HAP-1 (cell line): ENCODE measurements at regions not wholly inside any gene's neighbourhood (a gene's known extent, or its start where the extent isn't known, plus 50 kb on each side); places are given as distances from the start of the nearest gene placed in this dataset.
"Not testable (repeated sequence)": the region's sequence is repeated elsewhere in the genome, so short reads cannot be mapped to it uniquely, and the experiment has no call there.

Source experiments
- DNase-seq, 2 experiments: peaks; one replicate each; pipeline ENCODE4 v3.0.0-alpha.2; 2016 to 2020; ENCODE audit warnings: low spot score in 2 of 2
- H3K27me3 ChIP-seq: fragments of 250-450 bp; sonication (Bioruptor Pico); 2 replicates; pipeline ENCODE4 v1.5.1; 2020; ENCODE audit warnings: low read depth, mild to moderate bottlenecking, moderate library complexity
- H3K36me3 ChIP-seq: fragments of 250-450 bp; sonication (Bioruptor Pico); replicated peaks from 2 replicates; pipeline ENCODE4 v1.5.1; 2020; ENCODE audit warnings: mild to moderate bottlenecking
- H3K4me1 ChIP-seq: fragments of 250-450 bp; sonication (Bioruptor Pico); 2 replicates; pipeline ENCODE4 v1.5.1; 2020; ENCODE audit warnings: mild to moderate bottlenecking
- H3K4me3 ChIP-seq: fragments of 250-450 bp; sonication (Bioruptor Pico); 2 replicates; pipeline ENCODE4 v1.5.1; 2020; ENCODE audit warnings: mild to moderate bottlenecking, moderate library complexity
- H3K9me3 ChIP-seq: fragments of 250-450 bp; sonication (Bioruptor Pico); 2 replicates; pipeline ENCODE4 v1.5.1; 2020; ENCODE audit warnings: mild to moderate bottlenecking, moderate library complexity
- in situ Hi-C: fragments of 300-500 bp; cut with MboI; formaldehyde crosslinking; loops from 3 replicates; pipeline ENCODE4 v1.14.3; 2020; ENCODE audit warnings: low sequenced_read_pairs, inconsistent platforms, mixed read lengths

DNA sequence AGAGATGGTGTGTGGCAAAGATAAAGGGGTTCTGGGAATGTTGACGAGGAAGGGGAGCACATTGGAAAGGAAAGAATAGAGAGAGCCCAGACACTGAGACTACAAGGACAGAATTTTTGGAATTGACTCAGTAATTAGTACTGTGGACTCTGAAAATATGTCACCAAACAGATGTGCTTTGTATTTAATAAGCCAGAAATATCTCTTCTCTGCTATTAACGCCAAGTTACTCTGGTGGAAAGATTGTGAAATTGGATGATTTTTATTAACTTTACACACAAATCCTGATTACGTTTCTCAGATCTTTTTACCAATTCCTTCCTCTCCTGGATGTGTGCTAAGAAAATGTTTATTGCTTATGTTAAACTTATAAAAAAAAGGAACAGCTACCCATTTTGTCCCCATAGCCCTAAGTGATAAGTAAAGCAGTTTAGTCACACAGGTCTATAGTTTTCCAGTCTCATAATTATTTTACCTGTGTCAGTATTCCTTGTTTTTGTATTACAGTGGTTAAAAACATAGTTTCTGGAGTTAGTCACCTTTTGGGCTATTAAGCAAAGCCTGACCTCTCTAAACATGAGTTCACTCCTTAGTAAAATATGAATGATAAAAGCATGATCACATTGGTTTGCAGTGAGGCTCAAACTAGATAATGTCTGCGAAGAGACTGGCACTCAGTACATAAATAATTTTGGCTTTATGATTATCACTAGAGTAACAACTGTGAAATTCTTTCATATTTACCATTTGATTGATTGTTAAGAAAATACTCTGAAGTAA lies 1068.3 kb downstream of the STIM2 start:
- Histone ChIP-seq H3K36me3 (no peaks in the 10 kb centered on the region), H3K4me1 (no peaks in the 10 kb centered on the region), H3K4me3 (no peak overlapping the region), H3K9me3 (no peaks in the 10 kb centered on the region), H3K27me3 (no peaks in the 10 kb centered on the region)
- no peak for DNase-seq
- in situ Hi-C loops = no loop called here

DNA sequence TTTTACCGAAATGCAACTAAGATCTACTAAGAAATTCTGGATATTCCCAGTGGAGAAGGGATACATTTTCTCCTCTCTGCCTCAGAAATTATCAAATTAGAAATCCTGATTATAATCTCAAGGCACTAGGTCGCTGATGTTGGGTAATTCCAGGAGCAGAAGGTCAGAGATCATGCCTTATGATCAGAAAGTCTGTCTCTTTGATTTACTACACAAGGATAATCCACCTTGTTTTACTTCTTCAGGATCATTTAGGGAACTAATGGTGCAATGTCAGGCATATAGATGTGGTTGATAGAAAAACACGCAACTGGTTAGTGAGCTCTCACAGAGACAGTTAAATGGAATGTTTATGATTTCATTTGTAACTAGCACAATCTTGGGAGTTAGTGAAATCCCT lies 1069.7 kb downstream of the STIM2 start:
- no peaks in the 10 kb centered on the region for H3K4me1 ChIP-seq
- no peaks in the 10 kb centered on the region for H3K36me3 ChIP-seq
- DNase-seq = no peak
- H3K27me3 ChIP-seq = no peaks in the 10 kb centered on the region
- H3K9me3 ChIP-seq = no peaks in the 10 kb centered on the region
- H3K4me3 ChIP-seq = no peak overlapping the region
- in situ Hi-C loops = no loop called here

DNA sequence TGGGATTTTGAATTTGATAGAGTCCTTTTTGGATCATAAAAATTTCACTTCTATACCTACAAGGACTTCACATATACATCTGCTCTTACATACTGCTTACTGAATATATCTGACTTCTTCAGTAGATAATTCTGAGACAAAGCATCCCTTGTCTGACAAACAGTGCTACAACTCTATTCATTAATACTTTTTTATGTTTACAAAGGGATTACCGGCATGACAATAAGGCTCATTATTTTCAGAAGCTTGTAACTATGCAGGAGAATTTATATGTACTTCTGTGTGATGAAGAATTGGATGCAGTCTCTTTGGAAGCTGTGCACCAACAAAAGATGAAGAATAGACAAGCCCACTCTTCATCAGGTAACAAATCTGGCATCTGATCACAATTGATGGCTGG lies 1070.3 kb downstream of the STIM2 start:
- H3K9me3 ChIP-seq = no peaks in the 10 kb centered on the region
- H3K4me3 ChIP-seq = no peak overlapping the region
- no peaks in the 10 kb centered on the region for H3K27me3 ChIP-seq
- in situ Hi-C loops = no loop called here
- peak in 1 of 2 experiments; percentile 13 for DNase-seq
- no peaks in the 10 kb centered on the region for H3K4me1 ChIP-seq
- H3K36me3 ChIP-seq = no peaks in the 10 kb centered on the region

DNA sequence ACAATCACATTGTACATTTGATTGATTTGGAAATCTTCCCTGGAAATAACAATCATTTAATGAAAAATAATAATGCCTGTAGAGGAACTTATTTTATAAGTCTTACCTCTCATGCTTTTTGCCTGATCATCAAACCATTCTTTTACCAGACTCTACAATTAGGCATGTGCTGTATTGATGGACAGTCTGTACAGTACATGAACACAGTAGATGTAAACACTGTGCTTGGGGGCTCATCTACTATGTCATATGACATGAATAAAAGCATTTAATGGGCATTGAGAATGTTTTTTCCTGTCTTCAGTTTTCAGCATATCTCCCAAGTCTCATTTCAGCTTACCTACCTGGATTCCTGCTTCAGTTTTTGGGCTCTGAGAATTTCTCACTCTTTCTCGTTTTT lies 1070.9 kb downstream of the STIM2 start:
- H3K4me1 ChIP-seq = no peaks in the 10 kb centered on the region
- no peaks in the 10 kb centered on the region for H3K27me3 ChIP-seq
- no peak for DNase-seq
- H3K36me3 ChIP-seq = no peaks in the 10 kb centered on the region
- H3K4me3 ChIP-seq = no peak overlapping the region
- no peaks in the 10 kb centered on the region for H3K9me3 ChIP-seq
- in situ Hi-C loops = no loop called here

- in situ Hi-C loops = no loop called here
- no peaks in the 10 kb centered on the region for H3K9me3 ChIP-seq
These were observed 1074.2 kb downstream of the STIM2 start for GRCh38 chr4:27934871-27935270.

GRCh38 chr4:27946799-27947198 lies 1086.2 kb downstream of the STIM2 start:
- DNase-seq = no peak

More at GRCh38 chr4:27934871-27935270, 1074.2 kb downstream of the STIM2 start:
- no peaks in the 10 kb centered on the region for H3K36me3 ChIP-seq
- H3K4me3 ChIP-seq = no peak overlapping the region
- DNase-seq = no peak
- H3K27me3 ChIP-seq = no peaks in the 10 kb centered on the region
- H3K4me1 ChIP-seq = no peaks in the 10 kb centered on the region

DNA sequence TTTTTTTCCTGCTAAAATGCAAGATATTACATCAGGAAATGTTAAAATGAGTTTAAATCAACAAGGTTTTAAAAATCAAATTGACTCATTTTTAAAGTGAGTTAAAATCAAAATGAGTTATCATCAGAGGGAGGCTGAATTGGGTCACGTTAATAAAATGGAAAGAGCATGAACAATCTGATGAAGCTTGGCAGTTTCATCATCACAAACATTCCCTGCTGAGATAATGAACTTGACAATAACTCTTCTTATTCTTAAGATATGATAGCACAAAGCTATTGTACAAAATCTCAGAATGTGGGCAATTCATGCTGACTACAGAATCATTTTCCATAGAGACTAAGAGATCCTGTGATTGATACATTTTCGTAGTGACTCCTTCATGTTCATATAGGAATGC lies 1086.7 kb downstream of the STIM2 start:
- in situ Hi-C loops = no loop called here

More at GRCh38 chr4:27946799-27947198, 1086.2 kb downstream of the STIM2 start:
- Histone ChIP-seq H3K27me3 (no peaks in the 10 kb centered on the region; the same call in 1 of the 2 replicates), H3K4me3 (no peak overlapping the region), H3K36me3 (no peaks in the 10 kb centered on the region), H3K9me3 (no peaks in the 10 kb centered on the region), H3K4me1 (no peaks in the 10 kb centered on the region)
- in situ Hi-C loops = no loop called here

GRCh38 chr4:27964095-27964494 lies 1103.5 kb downstream of the STIM2 start:
- in situ Hi-C loops = no loop called here
- Histone ChIP-seq H3K27me3 (no peaks in the 10 kb centered on the region), H3K4me3 (no peak overlapping the region), H3K9me3 (no peaks in the 10 kb centered on the region), H3K36me3 (no peaks in the 10 kb centered on the region), H3K4me1 (no peaks in the 10 kb centered on the region)
- no peak for DNase-seq

More for the DNA sequence above, 1086.7 kb downstream of the STIM2 start:
- no peak for DNase-seq
- Histone ChIP-seq H3K36me3 (no peaks in the 10 kb centered on the region), H3K27me3 (no peaks in the 10 kb centered on the region; the same call in 1 of the 2 replicates), H3K4me1 (no peaks in the 10 kb centered on the region), H3K4me3 (no peak overlapping the region), H3K9me3 (no peaks in the 10 kb centered on the region)

DNA sequence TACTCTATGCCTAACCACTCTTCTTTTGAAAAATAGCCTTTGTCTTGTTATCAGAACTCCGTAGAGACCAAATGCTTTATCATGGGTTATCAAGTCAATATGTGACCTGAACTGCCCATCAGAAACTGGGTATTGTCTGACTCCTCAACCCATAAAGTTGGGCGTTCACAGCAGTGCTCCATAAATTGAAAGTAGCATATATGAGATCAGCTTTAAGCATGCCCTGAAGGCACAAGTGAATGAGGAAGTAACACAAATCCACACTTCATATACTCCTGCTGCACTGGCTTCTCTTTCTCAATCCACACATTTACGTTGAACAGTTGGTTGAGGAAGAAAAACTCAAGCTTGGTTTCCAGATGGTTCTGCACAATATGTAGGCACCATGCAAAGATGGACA lies 1106.0 kb downstream of the STIM2 start:
- no peaks in the 10 kb centered on the region for H3K4me1 ChIP-seq
- in situ Hi-C loops = no loop called here
- H3K9me3 ChIP-seq = no peaks in the 10 kb centered on the region
- no peak for DNase-seq
- H3K27me3 ChIP-seq = no peaks in the 10 kb centered on the region
- H3K4me3 ChIP-seq = no peak overlapping the region
- H3K36me3 ChIP-seq = no peaks in the 10 kb centered on the region

- no peaks in the 10 kb centered on the region for H3K27me3 ChIP-seq
- no peaks in the 10 kb centered on the region for H3K4me1 ChIP-seq
- no peak for DNase-seq
- no peak overlapping the region for H3K4me3 ChIP-seq
- H3K36me3 ChIP-seq = no peaks in the 10 kb centered on the region
- in situ Hi-C loops = no loop called here
- H3K9me3 ChIP-seq = no peaks in the 10 kb centered on the region
These were observed 1112.4 kb downstream of the STIM2 start for GRCh38 chr4:27973056-27973455.

- DNase-seq = no peak
- no peaks in the 10 kb centered on the region for H3K4me1 ChIP-seq
- no peaks in the 10 kb centered on the region for H3K9me3 ChIP-seq
- no peak overlapping the region for H3K4me3 ChIP-seq
- H3K36me3 ChIP-seq = no peaks in the 10 kb centered on the region
- in situ Hi-C loops = no loop called here
- H3K27me3 ChIP-seq = no peaks in the 10 kb centered on the region
These were observed 1113.1 kb downstream of the STIM2 start for GRCh38 chr4:27973700-27974099.

DNA sequence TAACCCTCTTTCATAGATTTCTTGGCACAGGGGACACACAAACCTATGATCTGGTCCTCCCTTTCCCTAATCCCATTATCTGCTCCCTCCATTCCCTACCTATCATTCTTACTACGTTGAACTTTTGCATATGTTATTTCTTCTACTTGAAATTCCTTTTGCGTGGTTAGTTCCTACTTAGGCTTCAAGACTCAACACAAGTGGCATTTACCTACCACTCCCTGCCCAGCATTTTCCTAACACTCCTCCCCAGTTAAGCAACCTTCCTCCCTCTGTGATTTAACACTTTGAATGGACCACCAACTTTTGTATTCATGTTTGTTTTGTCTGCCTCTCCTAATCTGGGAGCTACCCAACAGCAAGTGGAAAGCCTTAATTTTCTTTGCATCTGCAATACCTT lies 1113.7 kb downstream of the STIM2 start:
- no peak for DNase-seq
- Histone ChIP-seq H3K9me3 (no peaks in the 10 kb centered on the region), H3K36me3 (no peaks in the 10 kb centered on the region), H3K4me1 (no peaks in the 10 kb centered on the region), H3K27me3 (no peaks in the 10 kb centered on the region), H3K4me3 (no peak overlapping the region)
- in situ Hi-C loops = no loop called here

DNA sequence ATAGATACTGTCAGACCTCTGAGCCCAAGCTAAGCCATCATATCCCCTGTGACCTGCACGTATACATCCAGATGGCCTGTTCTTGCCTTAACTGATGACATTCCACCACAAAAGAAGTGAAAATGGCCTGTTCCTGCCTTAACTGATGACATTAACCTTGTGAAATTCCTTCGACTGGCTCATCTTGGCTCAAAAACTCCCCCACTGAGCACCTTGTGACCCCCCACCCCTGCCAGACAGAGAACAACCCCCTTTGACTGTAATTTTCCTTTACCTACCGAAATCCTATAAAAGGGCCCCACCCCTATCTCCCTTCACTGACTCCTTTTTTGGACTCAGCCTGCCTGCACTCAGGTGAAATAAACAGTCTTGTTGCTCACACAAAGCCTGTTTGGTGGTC lies 1114.2 kb downstream of the STIM2 start:
- H3K36me3 ChIP-seq, H3K4me3 ChIP-seq, H3K4me1 ChIP-seq, H3K27me3 ChIP-seq, DNase-seq, in situ Hi-C loops, H3K9me3 ChIP-seq: not testable (repeated sequence)

- in situ Hi-C loops, DNase-seq, H3K4me1 ChIP-seq, H3K4me3 ChIP-seq, H3K9me3 ChIP-seq, H3K36me3 ChIP-seq, H3K27me3 ChIP-seq: not testable (repeated sequence)
These were observed 1117.9 kb downstream of the STIM2 start for GRCh38 chr4:27978427-27979109.
